Mammary epithelial cell (primary cell): ENCODE measurements at regions not wholly inside any gene's neighbourhood (a gene's known extent, or its start where the extent isn't known, plus 50 kb on each side); places are given as distances from the start of the nearest gene placed in this dataset.

Source experiments
- EZH2 ChIP-seq: IDR thresholded peaks from 2 replicates; pipeline ENCODE4 v1.6.1; 2012; ENCODE audit warnings: low read length, inconsistent platforms, borderline replicate concordance
- TF ChIP-seq, protein P1 (sequence below), 2 donors: IDR thresholded peaks in 1 of 2; conservative IDR thresholded peaks in 1 of 2; 2 replicates each; pipeline ENCODE4 v1.5.1; 2011 to 2012; ENCODE audit warnings: inconsistent platforms in 2 of 2, low read length in 2 of 2, mild to moderate bottlenecking in 2 of 2, control low read depth in 1 of 2, low read depth in 1 of 2; ENCODE audit not compliant: insufficient read depth in 1 of 2; ENCODE audit errors: extremely low read depth in 1 of 2

DNA sequence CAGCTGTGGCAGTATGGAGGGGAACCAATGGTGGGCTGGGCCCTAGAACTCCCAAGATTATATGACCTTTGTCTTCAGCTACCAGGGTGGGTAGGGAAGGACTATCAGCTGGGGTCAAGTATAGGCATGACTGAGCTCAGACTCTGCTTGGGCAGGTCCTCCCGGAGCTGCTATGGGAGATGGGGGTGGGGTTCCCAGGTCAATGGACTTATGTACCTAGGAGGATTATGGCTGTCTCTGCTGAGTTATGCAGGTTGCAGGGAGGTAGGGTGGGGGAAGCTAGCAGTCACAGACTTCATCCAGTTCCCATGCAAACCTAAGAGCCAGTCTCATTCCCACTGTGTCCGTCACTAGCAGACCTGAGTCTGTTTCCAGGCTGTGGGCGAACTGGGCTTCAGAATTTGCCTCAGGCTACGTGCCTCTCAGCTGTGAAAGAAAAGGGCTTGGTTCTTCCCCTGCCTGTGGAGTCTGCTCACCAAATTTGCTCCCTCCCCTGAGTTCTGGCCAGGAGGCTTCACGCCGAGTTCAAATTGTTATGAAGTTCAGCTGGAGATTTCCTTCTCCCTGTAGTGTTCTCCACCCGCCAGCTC, 985.8 kb upstream of the NRXN1 start:
- TF ChIP-seq EZH2: no peak
- TF ChIP-seq, protein P1, sequence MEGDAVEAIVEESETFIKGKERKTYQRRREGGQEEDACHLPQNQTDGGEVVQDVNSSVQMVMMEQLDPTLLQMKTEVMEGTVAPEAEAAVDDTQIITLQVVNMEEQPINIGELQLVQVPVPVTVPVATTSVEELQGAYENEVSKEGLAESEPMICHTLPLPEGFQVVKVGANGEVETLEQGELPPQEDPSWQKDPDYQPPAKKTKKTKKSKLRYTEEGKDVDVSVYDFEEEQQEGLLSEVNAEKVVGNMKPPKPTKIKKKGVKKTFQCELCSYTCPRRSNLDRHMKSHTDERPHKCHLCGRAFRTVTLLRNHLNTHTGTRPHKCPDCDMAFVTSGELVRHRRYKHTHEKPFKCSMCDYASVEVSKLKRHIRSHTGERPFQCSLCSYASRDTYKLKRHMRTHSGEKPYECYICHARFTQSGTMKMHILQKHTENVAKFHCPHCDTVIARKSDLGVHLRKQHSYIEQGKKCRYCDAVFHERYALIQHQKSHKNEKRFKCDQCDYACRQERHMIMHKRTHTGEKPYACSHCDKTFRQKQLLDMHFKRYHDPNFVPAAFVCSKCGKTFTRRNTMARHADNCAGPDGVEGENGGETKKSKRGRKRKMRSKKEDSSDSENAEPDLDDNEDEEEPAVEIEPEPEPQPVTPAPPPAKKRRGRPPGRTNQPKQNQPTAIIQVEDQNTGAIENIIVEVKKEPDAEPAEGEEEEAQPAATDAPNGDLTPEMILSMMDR (conservative IDR thresholded peaks at IDR 0.05 in 1 of 2, IDR thresholded peaks at IDR 0.05 in 1 of 2; ENCODE audit: extremely low read depth in 1 of 2, insufficient read depth in 1 of 2, low read depth in 1 of 2, low read length in 2 of 2): no peak
